ENCODE measurements at regions not wholly inside any gene's neighbourhood (a gene's known extent, or its start where the extent isn't known, plus 50 kb on each side); places are given as distances from the start of the nearest gene placed in this dataset.

GRCh38 chr6:78517399-78517798 lies 350.0 kb upstream of the IRAK1BP1 start:
- TF ChIP-seq CTCF (conservative IDR thresholded peaks at IDR 0.05) (no peak), EZH2 (IDR thresholded peaks at IDR 0.05; ENCODE audit: low read depth) (no peak)

Measured in PC-9 (cell line).